ENCODE measurements at regions not wholly inside any gene's neighbourhood (a gene's known extent, or its start where the extent isn't known, plus 50 kb on each side); places are given as distances from the start of the nearest gene placed in this dataset.

DNA sequence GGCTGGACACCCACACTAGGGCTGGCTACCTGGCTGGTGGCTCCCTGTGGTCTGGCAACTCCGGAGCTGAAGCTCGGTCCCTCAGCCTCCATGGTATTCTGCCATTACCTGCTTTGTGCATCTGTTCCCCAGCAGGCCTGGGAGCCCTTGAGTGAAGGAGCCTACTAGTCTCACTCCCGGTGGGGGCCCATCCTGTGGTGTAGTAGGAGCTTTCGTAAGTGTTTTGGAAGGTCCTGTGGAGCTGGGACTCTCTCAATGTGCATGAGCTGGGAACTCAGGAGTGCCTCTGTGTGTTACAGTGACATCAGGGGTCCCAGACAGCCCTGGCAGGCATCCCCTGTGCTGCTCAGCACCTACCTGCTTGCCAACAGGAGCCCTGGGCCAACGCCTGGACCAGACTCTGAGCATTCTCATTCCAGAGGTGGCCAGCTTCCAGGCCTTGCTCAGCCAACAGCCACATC, 267.1 kb downstream of the GADD45G start:
- TF ChIP-seq ZNF274 (IDR thresholded peaks at IDR 0.05; ENCODE audit: low read depth, low read length) = no peak
- H3K4me3 ChIP-seq (ENCODE audit: low read length) = no peak overlapping the region

DNA sequence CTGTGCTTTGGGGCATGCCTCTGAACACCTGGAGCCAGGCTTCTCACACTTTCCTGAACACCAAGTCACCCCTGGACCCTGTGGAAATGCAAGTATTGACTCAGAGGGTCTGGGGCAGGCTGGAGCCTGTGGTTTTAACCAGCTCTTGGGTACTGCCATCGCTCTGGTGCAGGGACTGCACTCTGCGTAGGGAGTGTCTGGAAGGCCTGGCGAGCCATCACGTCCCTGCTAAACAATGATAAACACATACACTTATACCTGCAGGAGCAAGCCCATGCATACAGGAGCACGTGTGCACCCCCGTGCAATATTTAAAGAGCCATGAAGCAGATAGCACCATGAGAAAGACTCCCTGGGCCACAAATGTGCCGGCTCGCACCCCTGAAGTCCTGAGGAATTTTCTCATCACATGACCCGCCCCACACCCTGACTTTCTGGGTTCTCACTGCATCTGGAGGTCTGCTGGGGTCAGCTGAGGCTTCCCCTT, 267.7 kb downstream of the GADD45G start:
- no peak overlapping the region for H3K4me3 ChIP-seq (ENCODE audit: low read length)
- no peak for TF ChIP-seq ZNF274 (IDR thresholded peaks at IDR 0.05; ENCODE audit: low read depth, low read length)

GRCh38 chr9:89872913-89873707, 268.3 kb downstream of the GADD45G start:
- TF ChIP-seq ZNF274 (IDR thresholded peaks at IDR 0.05; ENCODE audit: low read depth, low read length) = no peak
- no peak overlapping the region for H3K4me3 ChIP-seq (ENCODE audit: low read length)

- H3K4me3 ChIP-seq (ENCODE audit: low read length) = no peak overlapping the region
- no peak for TF ChIP-seq ZNF274 (IDR thresholded peaks at IDR 0.05; ENCODE audit: low read depth, low read length)
Measured at GRCh38 chr9:89873801-89874200, 269.0 kb downstream of the GADD45G start.

GRCh38 chr9:89874351-89875321, 269.8 kb downstream of the GADD45G start:
- H3K4me3 ChIP-seq (ENCODE audit: low read length) = no peak overlapping the region
- TF ChIP-seq ZNF274 (IDR thresholded peaks at IDR 0.05; ENCODE audit: low read depth, low read length) = no peak

- no peak for TF ChIP-seq ZNF274 (IDR thresholded peaks at IDR 0.05; ENCODE audit: low read depth, low read length)
- no peak overlapping the region for H3K4me3 ChIP-seq (ENCODE audit: low read length)
Measured at GRCh38 chr9:89877051-89878002, 272.5 kb downstream of the GADD45G start.

DNA sequence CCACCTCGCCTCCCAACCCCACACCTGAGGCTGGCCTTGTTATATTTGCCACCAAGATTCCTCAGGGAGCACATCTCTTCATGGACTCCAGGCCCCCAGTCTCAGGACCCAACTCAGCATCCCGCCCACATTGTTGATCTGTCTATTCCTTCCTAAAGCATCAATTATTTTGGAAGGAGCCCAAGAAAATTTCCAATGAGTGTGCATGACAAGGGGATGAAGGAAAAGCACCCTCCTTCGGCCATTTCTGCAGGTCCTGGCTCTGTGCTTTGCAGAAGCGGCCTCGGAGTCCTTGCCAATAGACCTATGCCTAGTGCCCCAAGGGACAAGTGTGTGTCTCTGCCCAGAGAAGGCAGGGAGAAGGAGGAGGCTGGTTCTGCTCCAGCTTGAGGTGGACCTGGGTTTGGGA, 273.2 kb downstream of the GADD45G start:
- no peak for TF ChIP-seq ZNF274 (IDR thresholded peaks at IDR 0.05; ENCODE audit: low read depth, low read length)
- H3K4me3 ChIP-seq (ENCODE audit: low read length) = no peak overlapping the region

DNA sequence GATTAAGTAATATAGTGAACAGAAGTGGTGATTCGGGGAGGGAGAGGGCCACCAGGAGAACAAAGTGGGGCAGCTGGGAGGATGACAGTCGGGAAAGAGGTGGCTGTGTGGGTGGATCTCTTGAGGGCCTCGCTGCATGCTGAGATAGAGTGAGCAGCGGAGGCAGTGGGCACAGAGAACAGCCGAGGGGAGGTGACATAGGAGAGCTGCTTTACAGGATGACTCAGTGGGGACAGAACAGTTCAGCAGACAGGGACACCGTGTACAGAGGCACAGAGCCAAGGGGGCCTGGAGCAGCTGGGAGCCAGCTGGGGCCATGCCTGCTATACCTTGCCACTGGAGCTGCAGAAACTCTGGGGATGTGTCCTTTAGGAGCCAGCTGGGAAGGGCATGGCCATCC, 273.9 kb downstream of the GADD45G start:
- no peak overlapping the region for H3K4me3 ChIP-seq (ENCODE audit: low read length)
- TF ChIP-seq ZNF274 (IDR thresholded peaks at IDR 0.05; ENCODE audit: low read depth, low read length) = no peak

DNA sequence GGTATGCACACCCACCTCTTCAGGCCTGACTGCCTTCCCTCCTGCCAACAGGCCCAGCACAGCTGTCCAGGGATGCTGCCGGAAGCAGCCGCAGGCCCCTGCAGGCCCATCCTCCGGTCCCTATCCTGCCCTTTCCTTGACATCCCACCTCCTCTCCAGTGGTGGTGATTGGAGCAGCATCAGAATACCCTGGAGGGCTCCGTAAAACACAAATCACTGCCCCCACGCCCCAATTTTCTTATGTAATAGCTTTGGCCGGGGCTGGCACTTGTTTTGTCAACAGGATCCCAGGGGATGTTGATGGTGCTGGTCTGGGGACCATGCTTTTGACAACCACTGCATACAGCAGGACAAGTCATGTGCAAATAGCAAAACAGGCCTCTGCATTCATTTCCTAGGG, 274.5 kb downstream of the GADD45G start:
- no peak overlapping the region for H3K4me3 ChIP-seq (ENCODE audit: low read length)
- TF ChIP-seq ZNF274 (IDR thresholded peaks at IDR 0.05; ENCODE audit: low read depth, low read length) = no peak

DNA sequence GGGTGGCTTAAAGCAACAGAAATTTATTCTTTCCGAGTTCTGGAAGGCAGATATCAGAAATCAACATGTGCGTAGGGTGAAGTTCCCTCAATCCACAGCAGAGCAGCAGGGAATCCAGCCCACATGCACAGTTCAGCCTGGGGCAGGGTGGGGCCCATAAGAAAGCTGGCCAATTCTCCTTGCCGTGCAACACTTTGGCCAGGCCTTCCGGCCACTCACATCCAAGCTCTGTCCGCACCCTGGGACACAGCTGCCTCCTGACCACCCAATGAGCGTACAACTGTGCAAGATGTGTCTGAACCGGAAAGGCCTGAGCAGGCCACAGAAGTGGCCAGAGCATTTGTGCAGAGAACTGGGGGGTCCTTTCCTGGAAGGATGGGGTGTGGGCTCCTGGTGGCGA, 274.9 kb downstream of the GADD45G start:
- no peak overlapping the region for H3K4me3 ChIP-seq (ENCODE audit: low read length)
- no peak for TF ChIP-seq ZNF274 (IDR thresholded peaks at IDR 0.05; ENCODE audit: low read depth, low read length)

DNA sequence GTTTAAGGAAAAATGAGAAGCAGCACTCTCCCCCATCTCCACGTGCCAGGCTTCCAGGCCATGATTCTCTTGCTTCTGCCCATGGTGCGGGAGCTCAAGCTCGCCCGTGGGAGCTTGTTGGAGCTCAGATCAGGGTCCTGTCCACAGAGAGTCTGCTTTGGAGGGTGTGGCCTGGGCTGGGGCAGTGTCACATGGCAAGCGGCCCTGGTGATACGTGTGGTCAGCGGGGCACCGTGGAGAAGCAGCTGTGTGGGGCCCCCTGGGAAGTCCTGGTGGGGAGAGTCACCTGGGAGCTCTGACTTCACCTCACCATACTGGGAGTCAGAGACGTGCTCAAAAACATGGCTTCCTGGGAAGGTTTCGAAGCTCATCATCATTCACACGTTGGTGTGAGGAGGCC, 275.3 kb downstream of the GADD45G start:
- H3K4me3 ChIP-seq (ENCODE audit: low read length) = no peak overlapping the region
- no peak for TF ChIP-seq ZNF274 (IDR thresholded peaks at IDR 0.05; ENCODE audit: low read depth, low read length)

DNA sequence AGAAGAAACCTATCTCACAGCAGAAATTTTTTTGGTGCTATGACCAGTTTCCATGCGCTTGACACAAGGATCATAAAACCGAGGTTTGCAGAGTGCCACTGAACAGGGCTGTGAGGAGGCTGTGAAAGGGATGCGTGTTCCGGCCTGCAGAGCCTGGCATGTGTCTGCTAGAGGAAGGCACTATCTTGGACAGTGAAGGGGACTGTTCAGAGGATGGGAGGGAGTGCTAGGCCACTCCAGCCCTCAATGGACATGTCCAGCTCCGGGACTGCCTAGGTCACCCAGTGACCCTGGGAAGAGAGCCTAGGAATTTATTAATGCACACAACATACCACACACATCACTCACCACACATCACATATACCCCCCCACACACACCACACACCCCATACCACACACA, 275.9 kb downstream of the GADD45G start:
- H3K4me3 ChIP-seq (ENCODE audit: low read length) = no peak overlapping the region

DNA sequence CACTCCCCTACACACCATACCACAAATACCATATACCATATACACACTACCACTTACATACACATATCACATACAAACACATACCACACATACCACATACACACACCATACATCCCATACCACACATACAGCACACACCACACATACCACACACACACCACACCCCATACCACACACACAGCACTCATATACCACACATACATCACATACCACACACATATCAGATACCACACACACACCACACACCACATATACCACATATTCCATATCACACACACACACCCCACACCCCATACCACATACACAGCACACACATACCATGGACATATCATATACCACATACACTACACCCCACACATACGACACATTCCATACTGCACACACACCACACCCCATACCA, 276.6 kb downstream of the GADD45G start:
- TF ChIP-seq ZNF274 (IDR thresholded peaks at IDR 0.05; ENCODE audit: low read depth, low read length) = no peak
- no peak overlapping the region for H3K4me3 ChIP-seq (ENCODE audit: low read length)

More for the DNA sequence above, 275.9 kb downstream of the GADD45G start:
- no peak for TF ChIP-seq ZNF274 (IDR thresholded peaks at IDR 0.05; ENCODE audit: low read depth, low read length)

Data from GM08714 (cell line).